ENCODE measurements at regions not wholly inside any gene's neighbourhood (a gene's known extent, or its start where the extent isn't known, plus 50 kb on each side); places are given as distances from the start of the nearest gene placed in this dataset.
"Not testable (repeated sequence)": the region's sequence is repeated elsewhere in the genome, so short reads cannot be mapped to it uniquely, and the experiment has no call there.

GRCh38 chr1:157326173-157326859 is 188.1 kb upstream of the ETV3 start:
- no peak for TF ChIP-seq MAX (IDR thresholded peaks at IDR 0.05; ENCODE audit: low read depth, low read length)
- no peak for TF ChIP-seq POLR2A (IDR thresholded peaks at IDR 0.05; ENCODE audit: extremely low read depth, insufficient read length)
- no peak for TF ChIP-seq MYC (IDR thresholded peaks at IDR 0.05; ENCODE audit: low read depth, low read length)
- H3K4me3 ChIP-seq (ENCODE audit: low read depth, low read length) = no peak overlapping the region

GRCh38 chr1:157325220-157325619 is 187.0 kb upstream of the ETV3 start:
- no peak for DNase-seq (ENCODE audit: low read depth)
- TF ChIP-seq POLR2A (IDR thresholded peaks at IDR 0.05; ENCODE audit: extremely low read depth, insufficient read length) (no peak), CTCF (IDR thresholded peaks at IDR 0.05; ENCODE audit: low read depth, low read length) (no peak), MAX (IDR thresholded peaks at IDR 0.05; ENCODE audit: low read depth, low read length) (no peak), MYC (IDR thresholded peaks at IDR 0.05; ENCODE audit: low read depth, low read length) (no peak)
- H3K4me3 ChIP-seq (ENCODE audit: low read depth, low read length) = no peak overlapping the region

More at GRCh38 chr1:157326173-157326859, 188.1 kb upstream of the ETV3 start:
- DNase-seq (ENCODE audit: low read depth) = no peak

- not testable (repeated sequence) for H3K4me3 ChIP-seq (ENCODE audit: low read depth, low read length); DNase-seq (ENCODE audit: low read depth)
Measured at GRCh38 chr1:157321972-157322371, 183.8 kb upstream of the ETV3 start.

- TF ChIP-seq POLR2A (IDR thresholded peaks at IDR 0.05; ENCODE audit: extremely low read depth, insufficient read length) (no peak), CTCF (IDR thresholded peaks at IDR 0.05; ENCODE audit: low read depth, low read length) (no peak)
- no peak for DNase-seq (ENCODE audit: low read depth)
- H3K4me3 ChIP-seq (ENCODE audit: low read depth, low read length) = no peak overlapping the region
Measured at GRCh38 chr1:157319567-157319966, 181.4 kb upstream of the ETV3 start.

- DNase-seq (ENCODE audit: low read depth); H3K4me3 ChIP-seq (ENCODE audit: low read depth, low read length): not testable (repeated sequence)
Measured at GRCh38 chr1:157317229-157317628, 179.0 kb upstream of the ETV3 start.

GRCh38 chr1:157315544-157315943 is 177.3 kb upstream of the ETV3 start:
- no peak overlapping the region for H3K4me3 ChIP-seq (ENCODE audit: low read depth, low read length)
- TF ChIP-seq CTCF (IDR thresholded peaks at IDR 0.05; ENCODE audit: low read depth, low read length) (no peak), POLR2A (IDR thresholded peaks at IDR 0.05; ENCODE audit: extremely low read depth, insufficient read length) (no peak), MYC (IDR thresholded peaks at IDR 0.05; ENCODE audit: low read depth, low read length) (no peak), MAX (IDR thresholded peaks at IDR 0.05; ENCODE audit: low read depth, low read length) (no peak)
- DNase-seq (ENCODE audit: low read depth) = no peak

GRCh38 chr1:157314408-157314807 is 176.2 kb upstream of the ETV3 start:
- no peak overlapping the region for H3K4me3 ChIP-seq (ENCODE audit: low read depth, low read length)
- no peak for DNase-seq (ENCODE audit: low read depth)
- no peak for TF ChIP-seq MAX (IDR thresholded peaks at IDR 0.05; ENCODE audit: low read depth, low read length)

- TF ChIP-seq MAX (IDR thresholded peaks at IDR 0.05; ENCODE audit: low read depth, low read length) = no peak
- TF ChIP-seq MYC (IDR thresholded peaks at IDR 0.05; ENCODE audit: low read depth, low read length) = no peak
- no peak for TF ChIP-seq CTCF (IDR thresholded peaks at IDR 0.05; ENCODE audit: low read depth, low read length)
- no peak for TF ChIP-seq POLR2A (IDR thresholded peaks at IDR 0.05; ENCODE audit: extremely low read depth, insufficient read length)
Measured at GRCh38 chr1:157313240-157313807, 175.1 kb upstream of the ETV3 start.

More at GRCh38 chr1:157313240-157313807, 175.1 kb upstream of the ETV3 start:
- DNase-seq (ENCODE audit: low read depth) = no peak
- H3K4me3 ChIP-seq (ENCODE audit: low read depth, low read length) = no peak overlapping the region

All from NB4 (cell line).